Psoas muscle (tissue), 7 donors: ENCODE measurements at regions not wholly inside any gene's neighbourhood (a gene's known extent, or its start where the extent isn't known, plus 50 kb on each side); places are given as distances from the start of the nearest gene placed in this dataset.

ENCODE experiments used
- ATAC-seq, 4 donors: fragments of 200-7000 bp; cut with Tn5 transposase; one replicate each; pipeline ENCODE4 v1.9.1; 2020; ENCODE audit warnings: moderate library complexity in 3 of 4, mild to moderate bottlenecking in 2 of 4
- DNase-seq, 2 donors: peaks; one replicate each; pipeline ENCODE4 v3.0.0-alpha.2; 2020
- H3K27ac ChIP-seq: fragments of 200-600 bp; one replicate; pipeline ENCODE4 v1.8.0; 2022
- H3K27me3 ChIP-seq, 3 donors: fragments of 200-600 bp in 1 of 3; one replicate each; pipeline versions ENCODE4 v1.6.1 to v1.8.0; 2013 to 2022; ENCODE audit warnings: low read length in 2 of 3, mild to moderate bottlenecking in 2 of 3, moderate library complexity in 1 of 3; ENCODE audit not compliant: insufficient read depth in 3 of 3
- H3K36me3 ChIP-seq, 2 donors: fragments of 200-600 bp in 1 of 2; one replicate each; pipeline versions ENCODE4 v1.6.1 to v1.8.0; 2013 to 2022; ENCODE audit warnings: low read depth in 1 of 2, mild to moderate bottlenecking in 1 of 2, moderate library complexity in 1 of 2; ENCODE audit not compliant: insufficient read depth in 1 of 2
- H3K4me1 ChIP-seq: fragments of 200-600 bp; one replicate; pipeline ENCODE4 v1.8.0; 2022
- H3K4me3 ChIP-seq: fragments of 200-600 bp; one replicate; pipeline ENCODE4 v1.8.0; 2022; ENCODE audit warnings: mild to moderate bottlenecking
- H3K9me3 ChIP-seq: fragments of 200-600 bp; one replicate; pipeline ENCODE4 v1.8.0; 2022
- CTCF ChIP-seq: fragments of 200-600 bp; IDR thresholded peaks from one replicate; pipeline ENCODE4 v1.8.0; 2022; ENCODE audit warnings: antibody characterized with exemption
- WGBS, 3 donors: extraction: QIAGEN DNeasy Blood & Tissue Kit; methylation state at CpG; one replicate each; pipeline versions ENCODE4 v1.1.6 to v1.1.7; 2013; 5-methylcytosine and 5-hydroxymethylcytosine counted together
- intact Hi-C, 2 donors: fragments of 100-400 bp; cut with DNase I; formaldehyde crosslinking; loops; one replicate each; pipeline versions ENCODE4 v1.11.0 to v1.14.2; 2022
- donor health status: healthy with polysubstance abuse.
- donor health status: DM: no; HTN: no; CAD: no; lungs with moderate emphysema.
- donor health status: Bipolar disorder and iron deficiency.
- donor health status: healthy.
- donor health status: DM: yes; HTN: yes; CAD: no.
- donor health status: DM: no; HTN: no; CAD: no.
- donor health status: DM: yes; HTN: yes; CAD: no.

- H3K27ac ChIP-seq = no peak overlapping the region
- H3K4me3 ChIP-seq = no peak overlapping the region
- no peak for ATAC-seq
- TF ChIP-seq CTCF = no peak
- H3K36me3 ChIP-seq = no peaks in the 10 kb centered on the region
- no peak for DNase-seq
- H3K9me3 ChIP-seq = no peaks in the 10 kb centered on the region
- intact Hi-C loops = no loop called here
- no peaks in the 10 kb centered on the region for H3K4me1 ChIP-seq
- no peaks in the 10 kb centered on the region for H3K27me3 ChIP-seq
- WGBS, 3 donors = 48% methylated on average over 4 of the region's 4 CpGs
These were observed 206.5 kb downstream of the MFSD1 start for GRCh38 chr3:159008401-159008800.

DNA sequence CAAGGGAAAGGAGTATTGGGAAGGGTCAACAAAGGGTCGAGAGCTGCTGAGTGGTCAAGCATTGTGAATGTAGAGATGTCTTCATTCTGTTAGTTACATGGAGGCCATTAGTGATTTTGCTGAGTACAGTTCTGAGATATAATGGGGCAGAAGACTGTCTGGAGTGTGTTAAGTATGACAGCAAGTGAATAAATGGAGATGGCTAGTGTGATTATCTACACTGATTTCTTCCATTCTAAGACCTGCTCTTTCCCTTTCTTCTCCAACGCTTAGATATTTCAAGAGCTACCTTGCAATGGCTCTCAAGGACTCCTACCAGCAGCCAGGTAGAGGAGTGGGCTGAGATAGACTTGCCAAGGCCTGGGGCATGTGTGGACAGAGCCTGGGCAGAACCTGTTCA is 216.5 kb downstream of the MFSD1 start:
- intact Hi-C loops = no loop called here
- no peak for TF ChIP-seq CTCF
- 63 to 85% (median 79%) methylated on average over 2 of the region's 2 CpGs for WGBS, 3 donors

GRCh38 chr3:159025733-159026132 is 223.9 kb downstream of the MFSD1 start:
- H3K4me3 ChIP-seq = no peak overlapping the region
- no peaks in the 10 kb centered on the region for H3K4me1 ChIP-seq
- no peaks in the 10 kb centered on the region for H3K27me3 ChIP-seq
- H3K27ac ChIP-seq = no peak overlapping the region
- peaks cover 9% of the 10 kb centered on the region for H3K9me3 ChIP-seq
- DNase-seq = no peak
- no peak for TF ChIP-seq CTCF
- ATAC-seq = no peak
- intact Hi-C loops = no loop called here
- no peaks in the 10 kb centered on the region for H3K36me3 ChIP-seq
- 32 to 73% (median 35%) methylated on average over 2 of the region's 2 CpGs for WGBS, 3 donors

More for the DNA sequence above, 216.5 kb downstream of the MFSD1 start:
- Histone ChIP-seq H3K9me3 (peaks cover 9% of the 10 kb centered on the region), H3K4me1 (no peaks in the 10 kb centered on the region), H3K27ac (no peak overlapping the region), H3K36me3 (no peaks in the 10 kb centered on the region), H3K27me3 (no peaks in the 10 kb centered on the region), H3K4me3 (no peak overlapping the region)
- DNase-seq (no peak), ATAC-seq (no peak)

DNA sequence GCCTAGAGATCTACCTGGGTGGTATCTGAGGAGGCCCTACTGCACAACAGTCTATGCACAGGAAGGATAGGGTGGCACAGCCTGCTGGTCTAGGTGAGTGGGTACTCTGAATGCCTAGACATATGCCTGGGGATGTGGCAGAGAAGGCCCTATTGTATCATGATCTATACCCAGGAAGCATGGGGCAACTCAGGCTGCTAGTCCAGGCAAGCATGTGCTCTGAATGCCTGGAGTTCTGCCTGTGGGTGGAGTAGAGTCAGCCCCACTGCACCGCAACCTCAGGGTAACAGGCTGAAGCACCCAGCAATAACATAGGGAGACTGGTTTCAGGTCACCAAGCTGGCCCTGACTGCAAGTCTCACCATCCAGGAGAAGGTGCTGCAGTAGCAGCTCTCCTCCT is 224.7 kb downstream of the MFSD1 start:
- H3K27ac ChIP-seq = no peak overlapping the region
- no peak for TF ChIP-seq CTCF
- no peaks in the 10 kb centered on the region for H3K4me1 ChIP-seq
- H3K27me3 ChIP-seq = no peaks in the 10 kb centered on the region
- no peaks in the 10 kb centered on the region for H3K36me3 ChIP-seq
- 92 to 100% (median 100%) methylated on average over 1 of the region's 1 CpG for WGBS, 3 donors
- H3K4me3 ChIP-seq = no peak overlapping the region
- DNase-seq = no peak
- intact Hi-C loops = no loop called here
- ATAC-seq = no peak
- H3K9me3 ChIP-seq = peaks cover 9% of the 10 kb centered on the region

- Histone ChIP-seq H3K27me3 (no peaks in the 10 kb centered on the region), H3K9me3 (no peaks in the 10 kb centered on the region), H3K4me1 (no peaks in the 10 kb centered on the region), H3K27ac (no peak overlapping the region), H3K36me3 (no peaks in the 10 kb centered on the region), H3K4me3 (no peak overlapping the region)
- no peak for TF ChIP-seq CTCF
- 64 to 77% (median 72%) methylated on average over 1 of the region's 1 CpG for WGBS, 3 donors
- intact Hi-C loops = no loop called here
- no peak for ATAC-seq
- no peak for DNase-seq
These were observed 226.9 kb downstream of the MFSD1 start for GRCh38 chr3:159028706-159029105.
